PC-3 (cell line): ENCODE measurements at regions not wholly inside any gene's neighbourhood (a gene's known extent, or its start where the extent isn't known, plus 50 kb on each side); places are given as distances from the start of the nearest gene placed in this dataset.

Source experiments
- ATAC-seq: fragments of 200-7000 bp; cut with Tn5 transposase; 2 replicates; pipeline ENCODE4 v1.9.1; 2020; ENCODE audit warnings: mild to moderate bottlenecking, moderate library complexity
- BruUV-seq: library from RNA; stranded (reverse); fragments of 400-500 nt; replicated peaks from 2 replicates; lab custom pipeline; 2021; lab: Mats Ljungman, UMichigan
- CTCF ChIA-PET: fragments of 300-600 bp; sonication (Branson Sonifier 250); formaldehyde crosslinking; loops from one replicate; lab custom pipeline; 2022; ENCODE audit warnings: antibody characterized with exemption; lab: Charles Lee
- POLR2A ChIA-PET: fragments of 300-600 bp; sonication (Branson Sonifier 250); formaldehyde crosslinking; loops from one replicate; lab custom pipeline; 2022; ENCODE audit warnings: antibody characterized with exemption; ENCODE audit not compliant: unreplicated experiment; lab: Charles Lee
- DNase-seq: peaks from one replicate; pipeline ENCODE4 v3.0.0-alpha.2; 2015
- H2AFZ ChIP-seq: fragments of 300-600 bp; sonication (generic); 2 replicates; pipeline ENCODE4 v1.6.0; 2016; ENCODE audit warnings: antibody characterized with exemption, low read length
- H3F3A ChIP-seq: fragments of 300-600 bp; sonication (generic); one replicate; pipeline ENCODE4 v1.6.0; 2017; ENCODE audit warnings: antibody characterized with exemption, low read length, control low read depth, mild to moderate bottlenecking; ENCODE audit not compliant: unreplicated experiment
- H3K27ac ChIP-seq: fragments of 300-600 bp; sonication (generic); 2 replicates; pipeline ENCODE4 v1.5.1; 2016; ENCODE audit warnings: mild to moderate bottlenecking, low read length
- H3K27me3 ChIP-seq: fragments of 300-600 bp; sonication (generic); 2 replicates; pipeline ENCODE4 v1.6.1; 2016; ENCODE audit warnings: low read length, mixed read lengths
- H3K36me3 ChIP-seq: fragments of 300-600 bp; sonication (generic); 2 replicates; pipeline ENCODE4 v1.6.1; 2016; ENCODE audit warnings: low read depth, mixed run types, low read length, mixed read lengths
- H3K4me1 ChIP-seq: fragments of 300-600 bp; sonication (generic); 2 replicates; pipeline ENCODE4 v1.5.1; 2016; ENCODE audit warnings: low read length; ENCODE audit not compliant: insufficient read depth
- H3K4me2 ChIP-seq: fragments of 300-600 bp; sonication (generic); 2 replicates; pipeline ENCODE4 v1.6.0; 2016; ENCODE audit warnings: low read length
- H3K4me3 ChIP-seq: fragments of 300-600 bp; sonication (generic); 2 replicates; pipeline ENCODE4 v1.5.1; 2016; ENCODE audit warnings: mild to moderate bottlenecking, low read length, mixed read lengths
- H3K79me2 ChIP-seq: fragments of 300-600 bp; sonication (generic); 2 replicates; pipeline ENCODE4 v1.6.1; 2017; ENCODE audit warnings: low read length, mixed read lengths
- H3K9ac ChIP-seq: fragments of 300-600 bp; sonication (generic); 2 replicates; pipeline ENCODE4 v1.6.0; 2016; ENCODE audit warnings: mild to moderate bottlenecking, low read length
- H3K9me2 ChIP-seq: fragments of 300-600 bp; sonication (generic); replicated peaks from 2 replicates; pipeline ENCODE4 v1.6.1; 2016; ENCODE audit warnings: mixed run types, low read length, mixed read lengths
- H3K9me3 ChIP-seq: fragments of 300-600 bp; sonication (generic); 2 replicates; pipeline ENCODE4 v1.6.1; 2016; ENCODE audit warnings: low read length, mixed read lengths
- H4K20me1 ChIP-seq: fragments of 300-600 bp; sonication (generic); 2 replicates; pipeline ENCODE4 v1.6.1; 2016; ENCODE audit warnings: low read length, mixed read lengths
- CTCF ChIP-seq: fragments of 300-600 bp; sonication (generic); conservative IDR thresholded peaks from 2 replicates; pipeline ENCODE4 v1.5.1; 2017; ENCODE audit warnings: antibody characterized with exemption, low read depth, mild to moderate bottlenecking, low read length
- EZH2 ChIP-seq: fragments of 300-600 bp; sonication (generic); IDR thresholded peaks from one replicate; pipeline ENCODE4 v1.6.1; 2017; ENCODE audit warnings: antibody characterized with exemption, mild to moderate bottlenecking, low read length; ENCODE audit not compliant: unreplicated experiment
- EZH2phosphoT487 ChIP-seq: fragments of 300-600 bp; sonication (generic); IDR thresholded peaks from 2 replicates; pipeline ENCODE4 v1.6.1; 2018; ENCODE audit warnings: mild to moderate bottlenecking, antibody characterized with exemption, low read length, borderline replicate concordance
- intact Hi-C: fragments of 100-400 bp; cut with micrococcal nuclease; formaldehyde crosslinking; loops from 2 replicates; pipeline ENCODE4 v1.9.0; 2023

GRCh38 chr11:22049276-22049675 is 143.6 kb upstream of the ANO5 start:
- H2AFZ ChIP-seq: no peak overlapping the region
- H3K9ac ChIP-seq: no peak overlapping the region
- no TSS peak for BruUV-seq
- H3F3A ChIP-seq: no peaks in the 10 kb centered on the region
- H4K20me1 ChIP-seq: no peaks in the 10 kb centered on the region
- peak; percentile 14 for DNase-seq
- intact Hi-C loops: no loop called here
- H3K79me2 ChIP-seq: no peaks in the 10 kb centered on the region
- TF ChIP-seq EZH2: no peak
- TF ChIP-seq EZH2phosphoT487: no peak
- no peak for TF ChIP-seq CTCF
- no peaks in the 10 kb centered on the region for H3K27me3 ChIP-seq
- no peaks in the 10 kb centered on the region for H3K36me3 ChIP-seq
- H3K27ac ChIP-seq: no peak overlapping the region
- ChIA-PET POLR2A (no interaction called here), CTCF (no interaction called here)
- H3K4me1 ChIP-seq: no peaks in the 10 kb centered on the region
- no peaks in the 10 kb centered on the region for H3K9me2 ChIP-seq
- H3K4me3 ChIP-seq: no peak overlapping the region
- no peaks in the 10 kb centered on the region for H3K9me3 ChIP-seq
- no peak overlapping the region for H3K4me2 ChIP-seq
- ATAC-seq: no peak

GRCh38 chr11:22065472-22065871 is 127.4 kb upstream of the ANO5 start:
- ATAC-seq: no peak
- POLR2A ChIA-PET: no interaction called here
- H3K4me2 ChIP-seq: no peak overlapping the region

More at GRCh38 chr11:22065472-22065871, 127.4 kb upstream of the ANO5 start:
- no peak overlapping the region for H2AFZ ChIP-seq
- no peaks in the 10 kb centered on the region for H3K36me3 ChIP-seq
- H3K27me3 ChIP-seq: no peaks in the 10 kb centered on the region
- H3K4me3 ChIP-seq: no peak overlapping the region
- intact Hi-C loops: no loop called here
- no peaks in the 10 kb centered on the region for H3K4me1 ChIP-seq
- no peaks in the 10 kb centered on the region for H3K9me2 ChIP-seq
- no peaks in the 10 kb centered on the region for H3F3A ChIP-seq
- CTCF ChIA-PET: no interaction called here
- H3K9me3 ChIP-seq: 0 out of 2 replicates have a peak, but pooled peaks cover 6% of the 10 kb centered on the region
- no peak overlapping the region for H3K9ac ChIP-seq
- no TSS peak for BruUV-seq
- H3K27ac ChIP-seq: no peak overlapping the region
- no peaks in the 10 kb centered on the region for H3K79me2 ChIP-seq
- TF ChIP-seq CTCF (no peak), EZH2phosphoT487 (no peak), EZH2 (no peak)
- no peaks in the 10 kb centered on the region for H4K20me1 ChIP-seq
- no peak for DNase-seq
